Stimulated activated CD8-positive, alpha-beta memory T cell treated with anti-CD3 and anti-CD28 coated beads, Interleukin-7, amount 100 ng/mL, for 24 hours (primary cell): ENCODE measurements at regions not wholly inside any gene's neighbourhood (a gene's known extent, or its start where the extent isn't known, plus 50 kb on each side); places are given as distances from the start of the nearest gene placed in this dataset.

Source experiments
- DNase-seq: peaks from one replicate; pipeline ENCODE4 v3.0.0-alpha.2; 2020; ENCODE audit warnings: low read depth

DNA sequence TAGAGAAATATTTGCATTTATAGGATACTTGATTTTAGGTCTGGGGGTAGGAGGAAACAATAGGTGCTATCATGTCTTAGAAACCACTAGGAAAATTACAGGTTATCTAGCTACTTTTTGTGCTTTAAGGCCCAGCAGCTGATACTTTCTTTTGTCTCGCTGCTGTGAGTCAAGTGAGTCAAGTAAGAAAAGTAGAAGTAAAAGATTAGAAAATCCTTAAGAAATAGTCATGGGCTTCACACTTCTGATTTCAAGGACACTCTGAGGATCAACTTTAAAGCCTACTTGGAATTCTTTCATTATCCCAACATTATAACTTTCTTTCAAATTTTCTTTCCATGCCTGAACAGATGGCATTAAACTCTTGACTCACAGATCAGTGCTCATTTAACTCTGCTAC lies 95.2 kb upstream of the RBMS3 start:
- no peak for DNase-seq

DNA sequence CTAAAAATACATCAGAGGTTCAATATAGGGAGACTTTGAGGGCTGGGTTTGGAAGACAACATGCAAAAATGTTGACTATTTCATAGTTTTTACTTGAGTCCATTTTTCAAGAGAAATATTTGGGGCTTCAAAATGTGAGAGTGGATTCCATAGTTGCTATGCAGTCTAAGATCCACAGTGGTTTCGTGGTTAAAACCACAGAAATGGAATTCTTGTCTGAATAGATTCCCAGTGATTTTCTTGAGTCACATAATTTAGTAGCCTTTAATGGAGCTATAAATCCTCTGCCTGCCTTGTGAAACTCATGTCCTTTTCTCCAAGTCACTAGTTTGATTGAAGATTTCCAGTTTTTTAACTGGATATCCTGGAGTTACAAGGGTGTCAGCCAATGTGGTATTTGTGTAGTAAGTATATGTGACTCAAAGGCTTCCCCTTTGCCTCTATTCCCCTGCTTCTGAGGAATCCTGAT lies 94.7 kb upstream of the RBMS3 start:
- DNase-seq = no peak

DNA sequence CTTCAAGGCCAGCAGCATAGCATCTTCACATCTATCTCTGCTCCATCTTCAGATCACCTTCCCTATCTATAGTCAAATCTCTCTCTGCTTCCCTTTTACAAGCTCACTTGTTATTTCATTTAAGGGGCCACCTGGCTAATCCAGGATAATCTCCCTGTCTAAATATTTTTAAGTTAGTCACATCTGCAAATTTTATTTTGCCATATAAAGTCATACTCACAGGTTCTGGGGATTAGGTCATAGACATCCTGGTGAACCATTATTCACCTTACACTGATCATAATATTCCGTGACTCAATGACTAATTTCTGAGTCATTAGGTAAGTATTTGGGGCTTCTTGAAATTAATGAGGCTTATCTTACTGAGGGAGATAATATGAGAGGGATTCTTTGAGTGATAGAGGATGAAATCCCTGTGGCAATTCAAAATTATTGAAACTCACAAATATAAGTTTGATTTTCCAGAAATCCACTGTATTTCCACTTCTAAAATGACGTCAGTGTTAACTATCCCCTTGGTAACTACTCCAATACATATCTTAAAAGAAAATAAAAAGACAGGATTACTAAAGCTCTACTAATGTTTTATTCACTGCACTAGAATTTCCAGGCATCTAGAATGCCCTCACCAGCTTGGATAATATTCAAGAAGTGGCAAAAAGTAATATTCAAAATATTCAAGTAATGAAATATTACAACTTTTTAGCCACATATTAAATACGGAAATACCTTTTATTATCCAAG lies 93.7 kb upstream of the RBMS3 start:
- DNase-seq = no peak

GRCh38 chr3:29189328-29189727 lies 91.5 kb upstream of the RBMS3 start:
- DNase-seq = no peak

DNA sequence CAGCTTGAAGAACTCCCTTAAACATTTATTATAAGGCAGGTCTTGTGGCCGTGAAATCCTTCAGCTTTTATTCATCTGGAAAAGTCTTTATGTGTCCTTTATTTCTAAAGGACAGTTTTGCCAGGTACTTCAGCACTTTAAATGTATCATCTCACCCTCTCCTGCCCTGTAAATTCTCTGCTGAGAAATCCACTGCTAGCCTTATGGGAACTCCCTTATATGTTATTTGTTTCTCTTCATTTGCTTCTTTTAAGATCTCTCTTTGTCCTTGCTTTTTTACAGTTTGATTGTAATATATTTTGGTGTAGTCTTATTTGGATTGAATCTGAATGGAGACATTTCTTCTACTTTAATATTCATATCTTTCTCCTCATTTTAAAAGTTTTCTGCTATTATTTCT lies 86.7 kb upstream of the RBMS3 start:
- DNase-seq = no peak

DNA sequence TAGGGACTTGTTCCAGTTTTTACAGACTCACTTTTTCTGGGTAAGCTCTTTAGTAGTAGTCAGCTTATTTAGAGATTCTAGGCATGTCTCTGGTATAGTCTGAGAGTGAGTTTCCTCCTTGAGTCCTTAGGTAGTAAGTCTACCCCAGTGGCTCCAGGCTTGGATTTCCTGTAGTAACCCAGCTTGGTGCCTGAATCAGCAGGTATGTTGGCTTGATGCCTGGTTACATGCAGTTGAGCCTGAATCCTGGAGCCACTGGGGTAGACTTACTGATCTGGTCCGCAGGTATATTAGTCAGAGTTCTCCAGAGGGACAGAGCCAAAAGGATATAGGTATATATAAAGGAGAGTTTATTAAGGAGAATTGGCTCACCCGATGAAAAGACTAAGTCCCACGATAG lies 85.8 kb upstream of the RBMS3 start:
- no peak for DNase-seq

GRCh38 chr3:29201604-29202003 lies 79.3 kb upstream of the RBMS3 start:
- DNase-seq = no peak

DNA sequence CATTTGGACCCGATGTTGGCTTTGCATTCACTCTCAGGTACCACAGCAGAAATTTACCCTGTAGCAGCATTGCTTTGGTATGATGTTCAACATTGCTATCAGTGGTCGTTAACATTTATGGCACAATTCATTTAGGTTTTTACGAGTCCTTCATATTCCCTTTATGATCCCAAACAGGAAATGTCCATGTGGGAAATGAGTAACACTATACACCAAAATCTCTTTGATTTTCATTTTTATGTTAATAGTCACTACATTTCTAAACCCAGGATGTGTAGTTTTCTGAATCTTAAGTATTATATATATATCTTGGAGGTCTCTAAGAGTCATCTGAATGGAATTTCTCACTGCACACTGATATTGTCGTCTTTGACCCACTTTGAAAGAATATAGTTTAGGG lies 78.5 kb upstream of the RBMS3 start:
- DNase-seq = no peak

DNA sequence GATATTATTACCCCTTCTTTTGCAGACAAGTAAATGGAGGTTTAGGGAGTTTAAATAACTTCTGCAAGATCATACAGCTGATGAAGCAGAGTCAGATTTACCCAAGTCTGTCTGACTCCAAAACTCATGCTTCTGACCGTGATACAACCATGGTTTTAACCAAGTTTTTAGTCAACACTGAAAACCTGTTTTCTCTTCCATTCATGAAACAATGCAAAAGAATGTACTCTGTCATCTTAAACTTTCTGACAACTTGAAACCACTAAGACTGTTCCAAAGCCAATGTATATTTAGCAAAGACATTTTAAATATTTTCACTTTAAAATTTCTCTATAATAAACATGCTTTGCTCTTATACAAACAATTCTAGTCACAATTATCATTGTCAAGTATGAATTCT lies 77.0 kb upstream of the RBMS3 start:
- no peak for DNase-seq

- no peak for DNase-seq
Measured at GRCh38 chr3:29207427-29207826, 73.4 kb upstream of the RBMS3 start.

DNA sequence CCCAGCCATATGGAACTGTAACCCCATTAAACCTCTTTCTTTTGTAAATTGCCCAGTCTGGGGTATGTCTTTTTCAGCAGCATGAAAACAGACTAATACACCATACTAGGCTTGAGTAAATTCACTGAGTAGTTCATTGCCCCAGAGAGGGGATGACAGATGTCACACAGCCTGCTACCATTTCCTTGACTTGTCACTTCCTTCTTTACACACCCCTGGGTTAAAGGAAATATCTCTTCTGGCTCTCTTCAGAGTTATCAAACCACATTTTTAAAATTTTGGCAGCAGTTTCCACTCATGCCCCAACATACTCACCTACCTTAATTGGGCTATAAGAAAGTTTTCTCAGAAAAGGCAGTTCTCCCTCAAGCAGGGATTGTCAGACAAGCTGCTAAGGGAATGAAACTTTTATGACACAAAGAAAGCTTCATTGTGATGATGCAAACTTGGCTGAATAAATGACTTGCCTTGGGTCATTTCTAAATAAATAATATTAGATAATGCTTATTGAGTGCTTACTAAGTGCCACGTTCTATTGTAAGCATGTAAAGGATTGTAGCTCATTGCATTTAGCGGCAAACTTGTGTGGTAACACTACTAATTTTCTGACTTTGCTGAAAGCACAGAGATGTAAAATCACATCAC lies 68.0 kb upstream of the RBMS3 start:
- no peak for DNase-seq

- DNase-seq = no peak
Measured at GRCh38 chr3:29214009-29214658, 66.7 kb upstream of the RBMS3 start.

DNA sequence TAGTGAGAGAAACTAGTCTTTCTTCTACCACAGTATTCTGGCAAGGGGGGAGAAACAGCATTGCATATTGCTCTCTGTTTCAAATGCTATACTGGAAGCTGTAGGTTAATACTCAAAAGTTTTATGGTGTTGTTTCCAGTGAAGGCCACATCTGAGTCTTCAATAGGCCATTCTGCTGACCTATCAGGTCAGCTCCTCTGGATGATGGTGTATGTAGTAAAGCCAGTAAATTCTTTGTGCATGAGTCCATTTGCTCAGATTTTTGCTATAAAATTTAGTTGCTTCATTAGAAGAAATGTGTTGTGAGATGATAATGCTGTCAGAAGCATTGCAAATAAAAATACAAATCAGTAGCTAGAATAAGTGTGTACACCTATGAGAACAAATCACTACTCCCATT lies 64.9 kb upstream of the RBMS3 start:
- no peak for DNase-seq

DNA sequence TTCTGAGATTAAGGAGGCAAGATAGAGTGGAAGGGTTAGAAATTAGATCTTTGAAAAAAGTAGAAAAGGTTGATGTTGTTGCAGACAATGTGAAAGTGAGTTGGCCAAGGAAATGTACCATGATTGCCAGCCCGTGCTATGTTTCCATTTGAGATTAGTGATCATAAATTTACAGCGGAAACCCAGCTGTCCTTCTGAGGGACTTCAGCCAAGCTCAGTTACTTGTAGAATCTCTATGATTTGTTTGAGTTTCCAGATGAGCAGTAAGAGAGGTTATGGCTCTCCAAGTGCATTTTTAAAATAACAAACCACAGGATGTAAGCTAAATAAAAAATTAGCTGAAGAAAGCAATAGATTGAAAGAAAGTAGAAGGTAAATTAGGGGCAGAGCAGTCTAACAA lies 54.2 kb upstream of the RBMS3 start:
- DNase-seq = no peak

GRCh38 chr3:29227307-29227706 lies 53.6 kb upstream of the RBMS3 start:
- no peak for DNase-seq
